HG03039 (cell line): ENCODE measurements at regions not wholly inside any gene's neighbourhood (a gene's known extent, or its start where the extent isn't known, plus 50 kb on each side); places are given as distances from the start of the nearest gene placed in this dataset.

Source experiments
- ATAC-seq: cut with Tn5 transposase; IDR thresholded peaks from one replicate; pipeline ENCODE4 v1.9.1; 2021; ENCODE audit warnings: mild to moderate bottlenecking, moderate library complexity; ENCODE audit not compliant: unreplicated experiment

DNA sequence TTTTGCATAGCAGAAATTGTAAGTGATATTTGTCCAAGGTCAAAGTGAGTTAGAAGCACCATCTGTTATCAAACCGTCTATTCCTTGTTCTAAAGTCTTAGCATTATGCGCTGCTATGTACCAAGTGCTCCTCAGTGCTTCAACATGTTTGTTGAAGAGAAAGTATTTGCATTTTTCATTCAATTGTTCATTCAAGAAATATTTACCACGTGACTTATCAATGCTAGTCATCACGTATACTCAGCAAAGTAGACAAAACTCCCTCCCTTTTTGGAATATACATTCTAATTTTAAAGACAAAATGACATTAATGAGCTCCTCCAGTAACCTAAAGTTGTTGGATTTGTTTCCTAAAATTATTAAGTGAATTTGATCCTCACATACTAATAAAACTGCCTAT is 388.0 kb upstream of the CDH8 start:
- ATAC-seq = no peak

- ATAC-seq = no peak
Measured at GRCh38 chr16:62408760-62409159, 372.5 kb upstream of the CDH8 start.

DNA sequence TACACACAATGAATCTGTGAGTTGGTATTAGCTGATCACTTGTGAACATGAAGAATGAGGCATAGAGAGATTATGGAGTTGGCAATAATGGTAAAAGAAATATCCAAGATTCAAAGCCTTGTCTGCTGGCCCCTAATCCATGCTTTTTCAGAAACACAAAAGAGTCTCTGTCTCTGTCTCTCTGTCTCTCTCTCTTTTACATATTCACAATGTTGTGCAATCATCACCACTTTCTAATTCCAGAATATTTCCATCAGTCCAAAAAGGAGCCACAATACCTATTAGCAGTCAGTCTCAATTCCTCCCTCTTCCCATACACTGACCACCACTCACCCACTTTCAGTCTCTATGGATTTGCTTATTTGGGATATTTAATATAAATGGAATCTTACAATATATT is 370.1 kb upstream of the CDH8 start:
- ATAC-seq = no peak

DNA sequence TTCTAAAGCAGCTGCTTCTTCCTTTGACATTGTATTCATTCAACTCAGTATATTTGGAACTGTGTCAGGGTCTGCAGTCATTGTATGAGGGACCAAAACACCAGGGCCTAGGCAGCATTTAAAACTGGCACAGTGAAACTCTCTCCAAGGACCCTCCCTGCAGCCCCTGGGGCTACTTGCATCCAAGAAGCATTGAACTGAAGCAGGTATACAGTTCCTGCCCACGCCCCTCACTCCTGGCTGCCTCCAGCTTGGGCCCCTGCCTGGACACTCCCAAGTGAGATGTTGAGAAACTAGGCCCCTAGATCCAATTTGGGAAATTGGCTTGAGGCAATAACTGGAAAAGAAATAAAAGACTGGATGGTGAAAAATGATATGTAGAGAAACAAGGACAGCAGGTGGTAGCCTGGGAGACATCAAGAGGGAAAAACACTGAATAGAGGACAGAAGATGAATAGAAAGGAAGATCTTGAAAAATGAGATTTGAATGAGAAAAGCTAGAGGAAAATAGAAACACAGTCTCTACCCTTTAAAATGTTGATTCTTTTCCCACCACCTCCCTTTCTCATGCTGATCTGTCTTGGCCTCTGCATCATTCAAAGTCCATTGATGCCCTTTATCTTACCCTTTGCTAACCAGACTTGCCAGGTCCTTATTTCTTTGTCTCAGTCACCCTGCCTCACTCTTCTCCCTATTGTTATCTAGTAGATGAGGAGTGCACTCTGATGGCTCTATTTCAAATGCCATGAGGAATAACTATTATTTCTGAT is 368.8 kb upstream of the CDH8 start:
- no peak for ATAC-seq

DNA sequence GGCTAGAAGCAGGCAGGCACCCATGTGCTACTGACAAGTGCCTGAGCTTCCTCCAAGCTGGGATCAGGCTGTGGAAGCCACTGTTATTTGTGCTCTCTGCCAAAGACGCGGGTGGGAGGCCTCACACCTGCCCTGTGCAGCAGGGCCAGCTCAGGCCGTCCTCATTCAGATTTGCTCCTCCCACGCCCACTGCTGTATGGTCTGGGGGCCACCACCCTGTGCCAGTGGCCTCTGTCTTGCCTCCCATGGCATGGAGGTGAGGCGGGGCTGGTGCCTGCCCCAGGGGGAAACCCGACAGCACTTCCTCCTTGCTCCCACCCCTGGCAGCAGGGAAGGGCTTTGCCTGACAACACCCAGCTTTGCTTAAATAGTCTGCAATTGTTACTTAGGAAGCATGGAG is 356.5 kb upstream of the CDH8 start:
- no peak for ATAC-seq

- ATAC-seq = no peak
Measured at GRCh38 chr16:62391940-62392339, 355.7 kb upstream of the CDH8 start.

DNA sequence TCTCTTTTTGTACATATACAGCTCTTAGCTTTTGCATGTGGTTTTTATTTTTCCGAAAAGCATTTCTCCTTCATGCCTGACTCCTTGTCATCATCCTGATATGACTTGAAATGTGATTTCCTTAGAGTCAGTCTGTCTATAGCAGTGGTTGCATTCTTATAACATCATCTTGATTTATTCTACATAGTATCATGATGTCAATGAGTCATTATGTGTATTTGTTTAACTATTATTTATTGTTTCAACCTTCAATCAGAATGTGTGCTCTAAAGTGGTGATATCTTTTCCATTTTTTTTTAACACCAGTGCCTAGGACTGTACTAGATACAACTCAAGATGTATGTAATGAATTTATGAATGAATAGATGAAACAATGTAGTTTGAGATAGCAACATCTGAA is 354.9 kb upstream of the CDH8 start:
- ATAC-seq = no peak

GRCh38 chr16:62390214-62390613 is 354.0 kb upstream of the CDH8 start:
- no peak for ATAC-seq

DNA sequence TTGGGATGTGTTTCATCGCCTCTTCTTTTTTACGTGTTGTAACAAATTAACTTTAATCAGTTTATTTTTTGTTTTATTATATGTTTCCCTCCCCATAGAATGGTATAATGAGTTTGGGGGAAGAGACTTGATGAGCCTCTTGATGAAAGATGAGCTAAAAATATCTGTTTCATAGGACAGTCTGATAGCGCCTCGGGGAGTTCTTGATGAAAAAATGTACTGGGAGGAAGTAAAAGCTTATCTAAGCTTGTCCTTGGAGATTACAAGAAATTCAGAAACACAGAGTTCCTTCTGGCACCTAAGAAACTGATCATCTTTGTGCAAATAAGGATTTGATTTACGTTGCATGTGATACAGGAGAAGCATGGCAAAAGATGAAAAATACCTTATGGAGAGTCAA is 350.2 kb upstream of the CDH8 start:
- no peak for ATAC-seq

DNA sequence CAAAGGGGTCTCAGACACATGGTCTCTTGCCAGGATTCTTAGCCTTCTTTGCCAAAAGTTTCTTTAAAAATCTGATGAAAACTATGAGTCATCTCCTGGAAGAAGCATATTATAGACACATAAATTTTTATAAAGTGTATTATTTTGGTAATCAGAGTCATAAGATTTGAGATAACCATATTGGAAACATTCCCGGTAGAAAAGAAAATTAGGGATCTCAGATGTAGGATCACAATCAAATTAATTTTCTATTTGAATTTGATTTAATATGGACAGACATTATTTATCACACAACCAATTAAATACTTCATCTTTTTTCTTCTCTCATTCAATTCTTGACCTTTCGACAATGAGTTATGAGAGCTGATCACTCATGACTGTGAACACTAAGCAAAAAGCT is 347.7 kb upstream of the CDH8 start:
- ATAC-seq = no peak

GRCh38 chr16:62370445-62370844 is 334.2 kb upstream of the CDH8 start:
- no peak for ATAC-seq

GRCh38 chr16:62363501-62363900 is 327.3 kb upstream of the CDH8 start:
- no peak for ATAC-seq

DNA sequence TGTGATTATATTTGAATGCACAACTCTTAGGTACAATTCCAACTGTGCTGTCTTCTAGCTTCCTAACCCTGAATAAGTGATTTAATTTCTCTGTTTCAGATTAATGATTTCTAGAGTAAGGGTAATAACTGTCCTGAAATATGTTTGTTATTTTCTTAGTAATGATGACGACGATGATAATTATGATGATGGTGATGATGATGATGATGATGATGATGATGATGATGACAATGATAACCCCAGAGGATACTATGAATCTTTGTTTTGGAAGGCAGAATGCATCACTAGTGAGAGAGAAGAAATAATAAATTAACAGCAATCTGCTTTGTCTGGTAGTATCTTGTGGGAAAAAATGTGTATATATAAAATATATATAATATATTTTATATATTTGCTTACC is 317.1 kb upstream of the CDH8 start:
- ATAC-seq = no peak

- no peak for ATAC-seq
Measured at GRCh38 chr16:62342216-62342615, 306.0 kb upstream of the CDH8 start.

DNA sequence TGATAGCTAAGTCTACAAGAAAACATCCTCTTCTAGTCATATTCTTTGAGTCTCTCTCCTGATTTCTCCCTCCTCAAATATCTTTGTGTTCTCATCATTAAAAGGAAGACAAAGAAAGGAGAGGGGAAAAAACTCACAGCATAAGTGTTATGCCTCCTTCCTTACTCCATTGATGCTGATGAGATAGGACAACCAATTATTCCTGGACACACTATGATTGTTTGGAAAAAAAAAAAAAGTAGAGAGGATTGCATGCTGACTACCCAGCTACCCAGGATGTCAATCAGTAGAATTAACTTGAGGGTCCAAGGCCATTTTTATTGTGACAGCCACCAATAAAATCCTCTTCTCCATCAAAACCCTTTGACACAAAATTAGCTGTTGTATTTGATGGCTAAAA is 299.1 kb upstream of the CDH8 start:
- ATAC-seq = no peak

GRCh38 chr16:62321606-62322005 is 285.4 kb upstream of the CDH8 start:
- ATAC-seq = no peak

DNA sequence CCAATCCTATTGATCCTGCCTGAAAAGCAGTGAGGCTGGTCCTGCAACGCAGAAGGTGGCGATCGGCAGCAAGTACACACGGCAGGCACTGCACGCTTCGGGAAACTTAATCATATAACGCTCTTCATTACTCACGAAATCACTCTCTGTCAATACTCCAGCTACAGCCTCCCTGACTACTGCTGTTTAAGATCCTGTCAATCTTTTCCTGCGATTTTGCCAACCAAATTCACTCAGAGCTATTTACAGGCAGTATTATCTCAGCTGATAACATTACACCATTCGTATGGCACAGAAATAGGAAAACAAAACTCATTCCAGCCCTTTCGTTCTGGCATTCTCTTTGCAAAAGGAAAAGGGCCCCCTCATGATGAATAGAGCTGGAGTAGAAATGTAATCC is 262.4 kb upstream of the CDH8 start:
- no peak for ATAC-seq

DNA sequence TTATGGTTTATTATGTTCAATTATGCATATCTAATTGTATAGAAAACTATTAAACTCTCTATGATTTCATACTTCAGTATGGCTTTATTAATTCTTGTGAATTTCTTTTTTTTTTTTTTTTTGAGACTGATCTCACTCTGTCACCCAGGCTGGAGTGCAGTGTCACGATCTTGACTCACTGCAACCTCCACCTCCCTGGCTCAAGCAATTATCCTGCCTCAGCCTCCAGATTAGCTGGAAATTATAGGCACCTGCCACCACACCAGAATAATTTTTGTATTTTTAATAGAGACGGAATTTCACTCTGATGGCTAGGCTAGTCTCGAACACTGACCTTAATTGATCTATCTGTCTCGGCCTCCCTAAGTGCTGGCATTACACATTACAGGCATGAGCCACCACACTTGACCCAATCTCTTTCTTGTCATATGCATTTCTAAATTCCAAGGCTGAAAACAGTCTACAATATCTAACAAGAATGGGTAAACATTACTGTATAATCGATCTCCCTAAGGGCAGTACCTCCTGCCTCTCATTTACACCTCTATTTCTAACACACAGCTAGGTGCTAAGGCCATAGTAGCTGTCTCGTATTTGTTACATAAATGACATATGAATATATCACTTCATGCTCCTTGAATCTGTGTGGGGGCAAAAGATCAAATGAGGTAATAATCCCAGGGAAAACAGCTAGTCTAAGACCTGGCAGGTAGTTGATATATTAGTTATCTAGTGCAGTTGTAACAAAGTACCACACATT is 258.2 kb upstream of the CDH8 start:
- no peak for ATAC-seq

DNA sequence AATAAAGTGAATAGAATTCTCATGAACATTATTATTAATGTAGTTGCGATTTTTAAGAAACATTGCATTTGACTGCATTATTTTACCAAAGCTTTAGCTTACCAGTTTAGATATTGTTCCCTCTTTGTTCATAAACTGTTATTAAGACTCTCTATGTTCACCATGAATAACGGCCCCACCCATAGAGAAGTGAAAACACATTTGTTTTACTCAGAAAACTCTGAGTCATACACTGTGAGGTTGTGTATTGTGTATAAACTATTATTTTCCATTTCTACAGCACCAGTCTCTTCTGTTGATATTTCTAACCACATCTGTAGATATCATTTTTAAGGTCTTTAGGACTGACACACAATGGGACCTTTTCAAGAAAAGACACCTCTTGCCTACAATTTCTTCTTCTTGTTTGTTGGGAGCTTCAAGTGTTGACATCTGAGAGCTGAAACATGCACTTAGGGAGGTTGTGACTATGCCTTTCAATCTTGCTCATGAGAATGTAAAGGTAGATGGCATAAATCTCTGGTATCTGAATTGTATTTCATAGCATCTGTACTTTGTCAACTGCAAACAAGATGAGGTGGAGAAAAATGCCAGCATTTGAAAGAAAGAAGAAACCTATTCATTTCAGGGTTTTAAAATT is 252.9 kb upstream of the CDH8 start:
- ATAC-seq = no peak

- no peak for ATAC-seq
Measured at GRCh38 chr16:62280506-62280905, 244.3 kb upstream of the CDH8 start.

GRCh38 chr16:62277942-62278341 is 241.7 kb upstream of the CDH8 start:
- ATAC-seq = no peak

DNA sequence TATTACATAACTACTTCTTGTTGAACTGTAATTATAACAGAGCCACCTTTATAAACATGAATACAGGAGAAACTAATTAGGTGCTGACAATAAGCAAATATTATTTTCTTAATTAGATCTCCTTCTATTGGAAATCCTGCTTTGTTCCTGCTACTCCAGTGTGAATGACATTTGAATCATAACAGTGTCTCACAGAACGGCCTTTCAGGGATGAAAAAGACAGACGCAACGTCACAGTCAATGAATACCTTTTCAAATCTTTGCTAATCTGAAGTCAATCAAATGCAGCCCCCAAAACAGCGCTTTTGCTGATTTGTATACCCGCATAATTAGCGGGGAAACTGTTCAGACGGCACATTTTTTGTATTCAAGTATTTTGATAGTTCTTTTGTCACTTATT is 240.4 kb upstream of the CDH8 start:
- ATAC-seq = no peak
